HG03103 (cell line): ENCODE measurements at regions not wholly inside any gene's neighbourhood (a gene's known extent, or its start where the extent isn't known, plus 50 kb on each side); places are given as distances from the start of the nearest gene placed in this dataset.

ENCODE experiments used
- ATAC-seq: cut with Tn5 transposase; IDR thresholded peaks from one replicate; pipeline ENCODE4 v1.9.1; 2021; ENCODE audit warnings: low read depth; ENCODE audit not compliant: unreplicated experiment

DNA sequence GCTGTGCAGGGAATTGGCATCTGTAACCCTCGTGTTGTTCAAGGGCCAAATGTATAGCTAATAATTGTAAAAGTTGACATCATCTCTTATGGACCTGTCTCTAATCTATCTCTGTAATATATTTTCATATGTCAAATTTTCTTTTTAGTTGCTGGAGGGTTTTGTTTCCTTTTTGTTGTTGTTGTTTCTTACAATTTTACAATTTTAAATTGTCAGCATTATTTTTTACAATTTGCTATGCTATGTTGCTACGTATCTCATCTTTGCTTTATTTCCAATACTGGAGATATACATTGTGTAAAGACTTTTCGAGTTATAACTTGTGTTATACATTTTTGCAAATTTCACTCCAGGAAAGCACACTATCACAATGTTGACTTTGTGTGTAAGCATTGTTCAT, 290.2 kb upstream of the SP4 start:
- ATAC-seq, result no peak

- ATAC-seq, result no peak
Measured at GRCh38 chr7:21140622-21141021, 287.3 kb upstream of the SP4 start.

DNA sequence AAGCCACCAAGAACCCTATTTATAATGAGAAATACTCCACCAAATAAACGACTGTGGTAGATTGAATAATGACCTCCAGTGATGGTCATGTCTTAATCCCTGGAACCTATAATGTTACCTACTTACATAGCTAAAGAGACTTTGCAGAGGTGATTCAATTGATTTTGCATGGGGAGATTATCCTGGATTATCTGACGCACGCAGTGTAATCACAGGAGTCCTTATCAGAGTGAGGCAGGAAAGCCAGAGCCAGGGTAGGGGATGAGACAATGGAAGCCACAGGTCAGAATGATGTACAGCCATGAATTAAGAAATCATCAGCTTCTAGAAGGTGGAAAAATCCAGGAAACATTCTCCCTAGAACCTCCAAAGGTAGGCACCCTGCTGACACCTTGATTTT, 286.4 kb upstream of the SP4 start:
- no peak for ATAC-seq

- ATAC-seq, result no peak
Measured at GRCh38 chr7:21142081-21142480, 285.8 kb upstream of the SP4 start.

GRCh38 chr7:21146642-21147423, 281.1 kb upstream of the SP4 start:
- ATAC-seq, result no peak

DNA sequence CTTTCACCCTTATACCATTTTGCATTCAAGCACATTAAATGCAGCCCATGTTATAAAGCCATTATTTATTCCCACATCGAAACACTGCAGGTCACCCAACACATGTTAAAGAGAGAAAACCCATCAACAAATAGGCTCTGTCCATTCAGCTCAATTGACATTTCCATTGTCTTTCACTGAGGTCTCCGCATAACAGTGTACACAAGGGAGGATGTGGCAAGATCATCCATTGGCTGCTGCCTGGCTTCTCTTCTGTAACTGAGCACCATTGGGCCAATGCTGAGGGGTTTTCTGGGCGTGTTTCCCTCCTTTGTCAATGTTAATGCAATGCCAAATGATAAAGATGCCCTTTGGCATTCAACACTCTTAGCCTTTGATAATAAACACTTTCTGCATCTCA, 278.1 kb upstream of the SP4 start:
- no peak for ATAC-seq

GRCh38 chr7:21154614-21155013, 273.3 kb upstream of the SP4 start:
- ATAC-seq, result no peak

DNA sequence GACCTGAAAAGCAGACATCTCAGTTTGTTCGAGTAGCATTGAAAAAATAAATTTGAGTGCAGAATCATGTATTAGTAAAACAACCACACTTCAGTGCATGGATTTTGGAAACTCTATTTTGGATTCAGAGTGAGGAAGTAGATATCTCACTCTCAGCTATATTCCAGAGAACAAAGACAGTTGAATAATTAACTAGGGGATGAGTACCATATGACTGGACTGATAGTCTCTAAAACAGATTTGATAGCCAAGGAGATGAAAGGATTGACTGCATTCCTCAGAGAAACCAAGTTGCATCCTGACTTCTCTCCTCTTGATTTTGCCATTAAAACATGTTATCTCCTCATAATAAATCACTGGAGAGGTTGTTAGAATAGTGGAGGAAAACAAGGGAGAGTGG, 268.4 kb upstream of the SP4 start:
- ATAC-seq, result no peak

- no peak for ATAC-seq
Measured at GRCh38 chr7:21160401-21160800, 267.5 kb upstream of the SP4 start.

DNA sequence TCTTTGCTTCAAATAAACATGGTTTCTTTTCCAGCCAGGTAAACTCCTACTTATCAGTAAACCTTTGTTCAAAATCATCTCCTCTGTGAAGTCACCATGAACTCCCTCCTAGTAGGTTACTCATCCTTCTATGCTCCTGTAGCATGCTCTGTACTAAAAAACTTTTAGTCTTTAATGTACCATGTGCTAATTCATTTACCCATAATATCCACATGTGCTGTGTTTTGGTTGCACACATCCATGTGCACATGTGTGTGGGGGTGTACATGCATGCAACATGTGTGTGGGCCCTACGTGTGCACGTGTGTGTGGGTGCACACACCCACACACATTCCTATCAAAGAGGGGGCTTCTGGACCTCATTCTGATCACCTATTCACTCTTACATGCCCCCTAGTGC, 259.9 kb upstream of the SP4 start:
- ATAC-seq, result no peak

DNA sequence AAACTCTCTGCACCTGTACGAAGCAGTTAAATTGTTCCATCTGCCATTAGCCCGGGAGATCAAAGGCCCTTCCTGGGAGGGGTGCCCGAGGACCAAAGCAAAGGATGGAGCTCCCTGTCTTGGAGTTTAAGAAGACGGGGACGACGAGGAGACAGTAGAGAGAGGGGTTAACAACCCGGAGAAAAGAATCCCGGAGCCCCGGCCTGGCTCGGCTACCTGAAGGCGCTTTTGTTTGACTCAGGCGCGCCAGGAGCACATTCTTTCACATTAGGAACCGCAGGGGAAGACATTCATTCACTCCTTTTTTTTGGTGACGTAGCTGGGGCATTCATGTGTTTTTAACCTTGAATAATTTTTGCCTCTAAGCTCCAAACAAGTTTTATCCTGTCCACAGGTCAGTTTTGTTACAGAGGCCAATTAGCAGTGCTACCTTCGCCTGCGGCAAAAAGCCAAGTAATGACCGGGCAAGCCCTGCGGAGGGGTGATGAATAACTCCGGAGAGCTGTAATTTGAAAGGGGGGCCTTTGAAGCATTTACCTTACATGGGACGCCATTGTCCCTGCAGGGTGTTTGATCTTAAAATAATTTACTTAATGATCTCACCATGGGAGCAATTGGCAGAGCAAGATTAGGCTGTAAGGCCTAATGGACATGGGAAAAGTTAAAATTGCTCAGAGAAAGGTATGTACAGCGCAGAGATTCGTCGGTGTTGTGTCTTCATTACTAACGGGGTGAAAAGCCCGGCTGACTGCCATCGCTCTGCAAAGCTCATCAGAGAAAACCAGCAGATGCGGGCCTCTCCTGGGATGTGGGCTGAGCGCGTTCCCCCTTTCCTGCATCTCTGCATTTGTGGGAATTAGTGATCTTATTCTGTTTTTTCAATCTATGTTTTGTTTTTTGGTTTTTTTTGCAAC, 258.0 kb upstream of the SP4 start:
- no peak for ATAC-seq

DNA sequence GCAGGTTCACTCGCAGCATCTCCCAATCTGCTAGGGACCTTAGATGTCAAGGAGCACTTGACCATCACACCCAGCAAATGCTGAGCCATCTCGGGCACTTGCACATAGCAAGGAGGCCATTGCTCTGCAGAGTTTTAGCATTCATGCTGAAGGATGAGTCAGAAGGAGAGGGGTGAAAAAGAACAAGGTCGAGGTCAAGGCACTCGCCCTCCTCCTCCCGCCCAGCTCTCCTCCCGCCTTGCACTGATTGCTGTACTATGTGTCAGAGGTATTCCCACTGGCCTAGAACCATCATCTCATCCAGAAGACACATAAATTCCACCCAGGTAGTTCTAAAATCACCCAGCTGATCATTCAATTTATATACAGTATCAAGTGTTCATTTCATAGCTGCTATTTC, 255.1 kb upstream of the SP4 start:
- no peak for ATAC-seq

DNA sequence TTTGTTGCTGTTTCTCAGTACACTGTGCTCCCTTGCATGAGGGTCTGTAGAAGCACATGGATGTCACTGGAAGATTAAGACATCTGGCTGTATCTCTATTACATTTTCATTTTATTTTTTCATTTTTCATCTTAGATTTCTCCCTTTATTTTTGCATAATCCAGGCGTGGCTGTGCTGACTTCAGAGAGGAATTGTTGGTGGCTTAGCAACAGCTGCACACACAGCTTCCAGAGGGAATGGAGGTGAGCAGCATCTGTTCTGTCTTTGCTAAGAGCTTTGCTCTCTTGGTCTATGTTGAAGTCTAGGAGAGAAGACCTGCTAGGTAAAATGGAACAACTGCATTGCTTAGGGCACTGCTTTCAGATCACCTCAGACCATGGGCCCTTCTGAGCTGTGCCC, 254.4 kb upstream of the SP4 start:
- ATAC-seq, result no peak

- no peak for ATAC-seq
Measured at GRCh38 chr7:21175714-21176113, 252.2 kb upstream of the SP4 start.

GRCh38 chr7:21184942-21185652, 242.8 kb upstream of the SP4 start:
- no peak for ATAC-seq

DNA sequence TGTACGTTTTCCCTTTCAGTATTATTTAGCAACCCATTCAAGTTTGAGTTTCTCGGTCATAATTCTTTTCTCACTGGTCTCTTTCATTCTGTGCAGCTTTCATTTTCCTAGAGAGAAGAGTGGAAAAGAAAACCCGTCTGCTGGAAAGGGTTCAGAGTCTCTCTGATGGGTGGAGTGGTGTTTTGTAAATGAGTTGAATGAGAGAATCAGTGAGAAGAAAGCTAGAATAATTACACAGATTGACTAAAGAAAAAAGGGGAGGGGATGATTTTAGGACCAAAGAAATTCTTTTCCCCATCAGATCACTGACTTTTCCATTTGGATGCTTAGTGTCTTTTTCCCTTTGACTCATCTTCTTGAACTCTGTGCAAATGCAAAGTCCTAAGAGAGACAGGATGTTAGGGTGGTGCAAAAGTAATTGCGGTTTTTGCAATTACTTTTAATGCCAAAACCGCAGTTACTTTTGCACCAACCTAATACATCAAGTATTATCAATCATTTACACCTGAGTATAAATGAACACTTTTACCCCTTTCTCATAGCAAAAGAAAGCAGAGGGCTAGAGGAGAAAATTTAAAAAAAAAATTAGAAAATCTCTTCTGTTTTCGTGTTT, 242.1 kb upstream of the SP4 start:
- ATAC-seq, result no peak

DNA sequence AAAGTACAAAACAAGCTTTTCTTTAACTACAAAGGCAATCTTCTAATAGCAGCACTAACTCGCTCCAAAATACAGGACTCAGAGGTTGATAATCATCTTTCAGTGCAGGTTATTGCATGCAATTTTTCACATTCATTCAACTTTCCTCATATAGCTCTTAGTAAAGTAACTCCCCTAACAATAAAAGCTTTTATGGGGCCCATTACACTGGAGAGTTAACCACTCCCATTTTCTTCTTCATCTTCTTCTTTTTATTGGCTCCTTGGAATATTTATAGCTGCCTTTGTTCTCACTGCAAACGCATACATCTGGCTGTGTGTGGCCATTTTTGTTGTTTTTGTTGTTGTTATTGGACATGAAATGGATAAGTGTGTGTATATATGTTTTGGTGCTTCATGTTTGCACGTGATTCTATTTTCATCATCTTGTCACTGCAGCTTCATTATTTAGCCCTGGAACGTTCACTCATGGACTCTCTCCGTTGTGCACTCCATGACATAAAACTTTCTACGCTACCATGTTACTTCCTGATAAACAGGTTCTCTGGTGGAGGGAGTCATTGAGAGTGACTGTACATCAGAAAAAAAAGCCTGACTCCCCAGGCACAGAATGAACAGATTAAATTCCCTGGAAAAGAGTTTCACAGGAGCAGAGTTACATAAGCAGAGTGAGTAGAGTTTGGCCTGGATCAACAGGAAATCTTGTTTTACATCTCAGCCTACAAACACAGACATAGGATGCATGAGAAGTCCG, 236.4 kb upstream of the SP4 start:
- ATAC-seq, result no peak

DNA sequence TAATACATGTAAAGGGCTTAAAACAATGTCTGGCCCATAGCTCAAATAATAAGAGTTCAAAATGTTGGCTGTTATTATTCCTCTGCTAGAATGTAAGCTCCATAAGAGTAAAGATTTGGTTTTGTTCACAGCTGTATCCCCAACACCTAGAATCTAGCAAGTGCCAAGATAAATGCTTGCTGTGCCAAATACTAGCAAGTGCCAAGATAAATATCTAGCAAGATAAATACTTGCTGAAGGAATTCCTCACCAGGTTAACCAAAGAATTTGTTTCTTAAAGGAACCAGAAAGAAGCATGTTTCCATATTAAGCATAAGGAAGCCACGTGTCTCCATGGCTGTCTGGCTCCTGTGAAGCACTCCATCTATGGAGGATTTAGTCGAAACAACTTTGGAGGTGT, 235.2 kb upstream of the SP4 start:
- ATAC-seq, result no peak

DNA sequence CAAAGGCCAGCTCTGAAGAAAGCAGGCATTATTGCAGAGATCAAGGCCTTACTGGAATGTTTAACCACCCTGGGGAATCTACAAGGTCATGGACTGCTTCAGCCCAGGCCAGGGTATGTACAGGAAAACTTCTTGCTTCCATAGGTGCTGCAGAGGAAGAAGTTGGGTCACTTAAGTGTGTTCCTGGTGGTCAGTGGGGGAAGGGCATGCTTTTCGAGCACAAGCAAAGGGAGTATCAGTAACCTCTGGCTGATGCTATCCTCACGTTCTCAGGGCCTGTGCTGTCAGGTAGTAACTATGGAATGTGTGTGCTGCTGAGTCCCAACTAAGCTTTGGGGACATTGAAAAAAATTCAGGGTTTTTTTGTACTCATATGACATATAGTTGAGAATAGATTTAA, 234.0 kb upstream of the SP4 start:
- ATAC-seq, result no peak

DNA sequence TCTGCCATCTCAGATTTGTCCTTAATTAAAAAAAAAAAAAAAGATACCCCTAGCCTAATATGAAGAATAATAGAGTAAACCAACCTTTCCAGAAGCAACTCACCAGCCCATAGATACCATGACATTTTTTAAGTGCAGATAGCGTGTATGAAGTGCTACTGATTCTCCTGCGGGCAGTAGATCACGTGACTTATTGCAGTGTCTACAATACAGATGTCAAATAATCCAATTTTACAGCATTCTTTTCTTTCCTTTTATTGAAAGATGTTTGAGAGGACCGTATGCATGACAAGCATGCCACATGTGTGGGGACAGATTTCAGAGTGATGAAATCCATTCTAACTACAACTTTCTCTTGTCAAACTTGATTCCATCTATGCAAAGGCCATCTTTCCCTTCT, 232.9 kb upstream of the SP4 start:
- ATAC-seq, result no peak
